Heart right ventricle (tissue), 16 donors: ENCODE measurements at regions not wholly inside any gene's neighbourhood (a gene's known extent, or its start where the extent isn't known, plus 50 kb on each side); places are given as distances from the start of the nearest gene placed in this dataset.
A peak's percentile ranks its signal among the peaks of the same experiment; 100 is the strongest.

ENCODE experiments used
- ATAC-seq, 8 donors: fragments of 200-7000 bp; cut with Tn5 transposase; one replicate each; pipeline ENCODE4 v1.9.1; 2020; ENCODE audit warnings: mild to moderate bottlenecking in 8 of 8, moderate library complexity in 8 of 8, moderate number of reproducible peaks in 1 of 8
- DNase-seq, 2 donors: peaks; one replicate each; pipeline ENCODE4 v3.0.0-alpha.2; 2020
- H3K27ac ChIP-seq, 10 donors: fragments of 200-600 bp; sonication (generic) in 2 of 10; one replicate each; pipeline versions ENCODE4 v1.5.0 to v1.8.0; 2020 to 2022; ENCODE audit warnings: mild to moderate bottlenecking in 3 of 10
- H3K27me3 ChIP-seq, 7 donors: fragments of 200-600 bp; one replicate each; pipeline ENCODE4 v1.8.0; 2021 to 2022; ENCODE audit warnings: mild to moderate bottlenecking in 2 of 7
- H3K36me3 ChIP-seq, 9 donors: fragments of 200-600 bp; sonication (generic) in 1 of 9; one replicate each; pipeline versions ENCODE4 v1.5.0 to v1.8.0; 2020 to 2022; ENCODE audit warnings: mild to moderate bottlenecking in 2 of 9
- H3K4me1 ChIP-seq, 9 donors: fragments of 200-600 bp; sonication (generic) in 1 of 9; one replicate each; pipeline versions ENCODE4 v1.5.0 to v1.8.0; 2020 to 2022; ENCODE audit warnings: mild to moderate bottlenecking in 4 of 9
- H3K4me3 ChIP-seq, 10 donors: fragments of 200-600 bp; sonication (generic) in 2 of 10; one replicate each; pipeline versions ENCODE4 v1.5.0 to v1.8.0; 2020 to 2022; ENCODE audit warnings: mild to moderate bottlenecking in 7 of 10, moderate library complexity in 2 of 10
- H3K9me3 ChIP-seq, 11 donors: fragments of 200-600 bp in 10 of 11; sonication (generic) in 2 of 11; one replicate each; pipeline versions ENCODE4 v1.5.0 to v1.8.0; 2013 to 2022; ENCODE audit warnings: mild to moderate bottlenecking in 2 of 11, control low read depth in 1 of 11, moderate library complexity in 1 of 11
- WGBS, 2 donors: extraction: QIAGEN DNeasy Blood & Tissue Kit; methylation state at CpG; one replicate each; pipeline ENCODE4 v1.1.7; 2013; ENCODE audit warnings: inconsistent platforms in 1 of 2; 5-methylcytosine and 5-hydroxymethylcytosine counted together
- intact Hi-C, 10 donors: fragments of 100-400 bp; cut with DNase I; formaldehyde crosslinking; loops; one replicate each; pipeline versions ENCODE4 v1.11.1 to v1.14.2; 2022
- TF ChIP-seq, protein P1 (sequence below), 9 donors: fragments of 200-600 bp; sonication (generic) in 2 of 9; IDR thresholded peaks; one replicate each; pipeline versions ENCODE4 v1.5.0 to v1.8.0; 2021 to 2022; ENCODE audit warnings: antibody characterized with exemption in 9 of 9, mild to moderate bottlenecking in 5 of 9, moderate library complexity in 1 of 9
- donor health status: Arrhythmogenic right ventricular cardiomyopathy.
- donor health status: ischemic (EF 13 %, LVEDD 7.1; RV severe dilation, severe dysfunction).
- donor health status: healthy with polysubstance abuse.
- donor health status: DM: no; HTN: yes; CAD: no.
- donor health status: DM: no; HTN: no; CAD: no.
- donor health status: ischemic (EF 25% LVEDD 6.9; RV normal size, moderate dysfunction).
- donor health status: ischemic (EF 25% LVEDD 5.7; RV mildly dilated, moderate dysfunction).
- donor health status: healthy.
- donor health status: DM: yes; HTN: yes; CAD: no.
- donor health status: Ischemic cardiomyopathy.
- donor health status: ischemic (EF 35%, LVEDD 5.7; RV mildly dilated, moderate dysfunction).
- donor health status: nonischemic (EF 11% LVEDD 7.7; RV severe dilation, severe dysfunction).
- donor health status: DM: yes; HTN: yes; CAD: no.
- donor health status: PGD.
- donor health status: ischemic (EF 29% LVEDD 5.4; RV normal size, mild dysfunction).
- donor health status: nonischemic (EF 23%, LVEDD 6.1; RV moderate dilation, normal function).

DNA sequence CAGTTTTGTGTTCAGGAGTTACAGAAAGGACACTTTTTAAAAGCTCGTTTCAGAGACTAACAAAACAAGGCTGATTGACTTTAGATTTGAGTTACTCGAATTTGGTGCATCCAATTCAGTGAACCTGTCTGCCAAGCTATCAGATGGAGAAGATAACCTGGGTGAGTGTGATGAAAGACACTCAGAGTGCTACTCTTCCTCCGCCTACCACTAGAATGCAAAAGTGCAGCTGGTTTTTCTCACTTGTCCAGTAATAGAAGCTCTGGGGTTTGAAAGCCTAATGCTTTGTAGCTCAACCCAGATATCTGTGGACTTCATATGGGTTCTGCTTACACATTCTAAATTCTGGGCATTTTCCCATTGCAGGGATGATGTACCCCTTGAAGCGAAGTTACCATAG lies 82.8 kb upstream of the NPY start:
- DNase-seq: no peak
- WGBS, 2 donors: 30 to 33% methylated on average over 4 of the region's 4 CpGs
- no peak for ATAC-seq
- H3K4me3 ChIP-seq: no peak overlapping the region
- peaks cover 0 to 12% (median 0%) of the 10 kb centered on the region in 7 donors for H3K27me3 ChIP-seq
- no peaks in the 10 kb centered on the region for H3K36me3 ChIP-seq
- H3K27ac ChIP-seq: no peak overlapping the region
- TF ChIP-seq, protein P1, sequence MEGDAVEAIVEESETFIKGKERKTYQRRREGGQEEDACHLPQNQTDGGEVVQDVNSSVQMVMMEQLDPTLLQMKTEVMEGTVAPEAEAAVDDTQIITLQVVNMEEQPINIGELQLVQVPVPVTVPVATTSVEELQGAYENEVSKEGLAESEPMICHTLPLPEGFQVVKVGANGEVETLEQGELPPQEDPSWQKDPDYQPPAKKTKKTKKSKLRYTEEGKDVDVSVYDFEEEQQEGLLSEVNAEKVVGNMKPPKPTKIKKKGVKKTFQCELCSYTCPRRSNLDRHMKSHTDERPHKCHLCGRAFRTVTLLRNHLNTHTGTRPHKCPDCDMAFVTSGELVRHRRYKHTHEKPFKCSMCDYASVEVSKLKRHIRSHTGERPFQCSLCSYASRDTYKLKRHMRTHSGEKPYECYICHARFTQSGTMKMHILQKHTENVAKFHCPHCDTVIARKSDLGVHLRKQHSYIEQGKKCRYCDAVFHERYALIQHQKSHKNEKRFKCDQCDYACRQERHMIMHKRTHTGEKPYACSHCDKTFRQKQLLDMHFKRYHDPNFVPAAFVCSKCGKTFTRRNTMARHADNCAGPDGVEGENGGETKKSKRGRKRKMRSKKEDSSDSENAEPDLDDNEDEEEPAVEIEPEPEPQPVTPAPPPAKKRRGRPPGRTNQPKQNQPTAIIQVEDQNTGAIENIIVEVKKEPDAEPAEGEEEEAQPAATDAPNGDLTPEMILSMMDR (IDR thresholded peaks at IDR 0.05): no peak
- H3K9me3 ChIP-seq: peaks cover 0 to 4% (median 0%) of the 10 kb centered on the region in 11 donors
- intact Hi-C loops: no loop called here
- H3K4me1 ChIP-seq: no peaks in the 10 kb centered on the region

DNA sequence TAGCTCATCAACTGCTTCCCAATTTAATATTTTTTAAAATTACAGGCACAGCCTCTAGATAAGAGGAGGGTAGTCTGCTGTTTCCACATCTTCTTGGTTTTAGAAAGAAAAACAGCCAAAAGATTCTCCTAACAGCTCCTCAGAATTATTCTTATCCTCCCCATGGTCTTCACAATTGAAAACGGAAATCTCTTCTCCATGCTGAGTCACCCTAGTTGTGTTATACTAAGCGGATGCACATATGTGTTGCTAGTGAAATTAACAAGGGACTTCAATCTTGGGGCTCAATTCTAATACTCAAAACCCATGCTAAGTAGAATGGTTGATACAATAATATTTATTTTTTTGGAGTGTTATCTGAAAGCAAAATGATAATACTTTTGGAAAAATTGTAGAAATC lies 71.9 kb upstream of the NPY start:
- H3K4me1 ChIP-seq: no peaks in the 10 kb centered on the region
- no peaks in the 10 kb centered on the region for H3K27me3 ChIP-seq
- no peaks in the 10 kb centered on the region for H3K36me3 ChIP-seq
- H3K4me3 ChIP-seq: no peak overlapping the region
- DNase-seq: no peak
- TF ChIP-seq, protein P1 (IDR thresholded peaks at IDR 0.05): no peak
- no peaks in the 10 kb centered on the region for H3K9me3 ChIP-seq
- H3K27ac ChIP-seq: no peak overlapping the region
- intact Hi-C loops: no loop called here
- 81 to 86% methylated on average over 2 of the region's 2 CpGs for WGBS, 2 donors
- ATAC-seq: no peak

DNA sequence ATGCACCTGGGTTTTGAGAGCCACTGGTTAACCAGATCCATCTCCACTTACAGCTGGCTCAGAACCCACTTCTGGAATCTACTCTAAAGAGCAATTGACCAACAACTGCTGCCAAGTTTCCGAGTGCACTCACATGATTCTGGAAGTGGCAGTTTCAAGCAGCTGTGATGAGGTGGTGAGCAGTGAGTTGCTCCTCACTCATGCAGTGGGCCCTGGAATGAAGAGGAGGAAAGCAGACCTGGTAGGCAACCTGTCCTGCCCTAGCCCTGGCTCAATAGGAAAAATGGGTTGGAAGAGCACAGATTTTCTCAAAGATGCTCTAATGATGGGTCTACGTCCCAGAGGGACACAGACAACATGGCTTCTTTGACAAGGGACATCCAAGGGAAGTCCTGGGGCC lies 70.7 kb upstream of the NPY start:
- no peaks in the 10 kb centered on the region for H3K4me1 ChIP-seq
- H3K36me3 ChIP-seq: no peaks in the 10 kb centered on the region
- no peaks in the 10 kb centered on the region for H3K27me3 ChIP-seq
- WGBS, 2 donors: 43 to 54% methylated on average over 2 of the region's 2 CpGs
- no peak overlapping the region for H3K4me3 ChIP-seq
- TF ChIP-seq, protein P1 (IDR thresholded peaks at IDR 0.05): no peak
- no peak for ATAC-seq
- intact Hi-C loops: no loop called here
- no peak overlapping the region for H3K27ac ChIP-seq
- H3K9me3 ChIP-seq: no peaks in the 10 kb centered on the region
- peak in 1 of 2 donors; percentile 5 for DNase-seq

DNA sequence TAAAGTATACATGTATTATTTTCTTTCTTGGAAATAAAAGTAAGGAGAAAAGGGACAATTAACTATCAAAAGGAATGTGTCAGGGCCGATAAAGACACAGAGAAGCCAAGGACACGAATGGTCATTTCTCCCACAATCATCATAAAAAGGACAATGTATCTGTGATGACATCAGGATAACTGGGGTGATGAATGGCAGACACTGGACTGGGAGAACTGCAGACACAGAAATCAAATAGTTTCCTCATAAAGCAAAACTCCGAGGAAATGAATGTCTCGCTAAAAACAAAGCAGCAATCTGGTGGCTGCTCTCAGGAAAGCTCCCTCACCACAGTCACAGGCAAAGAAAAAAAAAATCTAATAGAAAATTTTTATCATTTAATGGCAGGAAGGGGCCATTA lies 69.3 kb upstream of the NPY start:
- H3K4me1 ChIP-seq: no peaks in the 10 kb centered on the region
- WGBS, 2 donors: 44 to 56% methylated on average over 4 of the region's 4 CpGs

More for the DNA sequence above, 69.3 kb upstream of the NPY start:
- Histone ChIP-seq H3K9me3 (no peaks in the 10 kb centered on the region), H3K36me3 (no peaks in the 10 kb centered on the region), H3K27me3 (no peaks in the 10 kb centered on the region), H3K4me3 (no peak overlapping the region), H3K27ac (no peak overlapping the region)
- intact Hi-C loops: no loop called here
- TF ChIP-seq, protein P1 (IDR thresholded peaks at IDR 0.05): no peak
- no peak for ATAC-seq
- no peak for DNase-seq
